Kidney epithelial cell (primary cell): ENCODE measurements at regions not wholly inside any gene's neighbourhood (a gene's known extent, or its start where the extent isn't known, plus 50 kb on each side); places are given as distances from the start of the nearest gene placed in this dataset.
"Not testable (repeated sequence)": the region's sequence is repeated elsewhere in the genome, so short reads cannot be mapped to it uniquely, and the experiment has no call there.

ENCODE experiments used
- DNase-seq: peaks from one replicate; pipeline ENCODE4 v3.0.0-alpha.2; 2010; ENCODE audit warnings: low read depth
- H3K27me3 ChIP-seq: 2 replicates; pipeline ENCODE4 v1.6.0; 2011; ENCODE audit warnings: low read length; ENCODE audit not compliant: control insufficient read depth, insufficient read depth
- H3K36me3 ChIP-seq: 2 replicates; pipeline ENCODE4 v1.5.1; 2011; ENCODE audit warnings: low read length; ENCODE audit not compliant: control insufficient read depth, insufficient read depth
- H3K4me3 ChIP-seq: 2 replicates; pipeline ENCODE4 v1.5.1; 2011; ENCODE audit warnings: low read depth, mild to moderate bottlenecking, control low read depth, low read length
- TF ChIP-seq, protein P1 (sequence below): IDR thresholded peaks from 2 replicates; pipeline ENCODE4 v1.5.1; 2011; ENCODE audit warnings: mild to moderate bottlenecking, moderate library complexity, low read length, control low read depth, inconsistent platforms; ENCODE audit not compliant: insufficient read depth, poor library complexity, severe bottlenecking

DNA sequence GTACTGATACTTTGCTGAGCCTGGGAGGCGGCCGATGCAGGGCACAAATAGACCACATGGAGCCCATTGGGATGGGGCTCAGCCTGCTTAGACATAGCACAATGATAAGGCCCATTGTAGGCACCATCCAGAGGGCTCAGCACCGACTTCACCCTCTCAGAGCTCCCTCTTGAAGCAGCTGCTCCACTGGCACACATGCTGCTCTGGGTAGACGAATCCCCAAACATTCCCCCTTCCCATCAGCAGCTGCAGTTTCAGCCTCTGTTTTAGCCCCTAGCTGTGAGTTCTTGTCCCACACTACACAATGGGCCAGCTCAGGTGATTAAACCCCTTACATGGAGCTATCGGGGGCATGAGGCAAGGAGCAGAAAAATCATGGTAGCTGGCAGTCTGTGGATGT is 174.1 kb downstream of the RGS9 start:
- Histone ChIP-seq H3K4me3 (no peak overlapping the region), H3K27me3 (peaks cover 6% of the 10 kb centered on the region), H3K36me3 (no peaks in the 10 kb centered on the region)
- no peak for DNase-seq
- TF ChIP-seq, protein P1, sequence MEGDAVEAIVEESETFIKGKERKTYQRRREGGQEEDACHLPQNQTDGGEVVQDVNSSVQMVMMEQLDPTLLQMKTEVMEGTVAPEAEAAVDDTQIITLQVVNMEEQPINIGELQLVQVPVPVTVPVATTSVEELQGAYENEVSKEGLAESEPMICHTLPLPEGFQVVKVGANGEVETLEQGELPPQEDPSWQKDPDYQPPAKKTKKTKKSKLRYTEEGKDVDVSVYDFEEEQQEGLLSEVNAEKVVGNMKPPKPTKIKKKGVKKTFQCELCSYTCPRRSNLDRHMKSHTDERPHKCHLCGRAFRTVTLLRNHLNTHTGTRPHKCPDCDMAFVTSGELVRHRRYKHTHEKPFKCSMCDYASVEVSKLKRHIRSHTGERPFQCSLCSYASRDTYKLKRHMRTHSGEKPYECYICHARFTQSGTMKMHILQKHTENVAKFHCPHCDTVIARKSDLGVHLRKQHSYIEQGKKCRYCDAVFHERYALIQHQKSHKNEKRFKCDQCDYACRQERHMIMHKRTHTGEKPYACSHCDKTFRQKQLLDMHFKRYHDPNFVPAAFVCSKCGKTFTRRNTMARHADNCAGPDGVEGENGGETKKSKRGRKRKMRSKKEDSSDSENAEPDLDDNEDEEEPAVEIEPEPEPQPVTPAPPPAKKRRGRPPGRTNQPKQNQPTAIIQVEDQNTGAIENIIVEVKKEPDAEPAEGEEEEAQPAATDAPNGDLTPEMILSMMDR, result no peak

DNA sequence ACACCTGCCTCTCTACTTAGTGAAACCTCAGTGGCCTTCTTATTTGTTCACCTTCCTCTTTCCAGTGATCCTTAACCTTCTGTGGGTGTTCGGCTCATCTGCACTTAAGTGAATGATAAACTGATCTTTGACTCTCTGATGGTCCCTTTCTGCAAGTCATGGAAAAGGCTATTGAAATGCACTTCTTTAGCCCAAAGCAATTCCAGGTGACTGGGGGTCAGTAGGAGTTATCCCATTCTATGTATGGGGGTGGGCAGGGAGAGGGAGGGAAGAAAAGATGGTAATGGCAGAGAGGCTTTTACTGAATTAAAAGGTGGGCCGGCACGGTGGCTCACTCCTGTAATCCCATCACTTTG is 170.8 kb downstream of the RGS9 start:
- Histone ChIP-seq H3K36me3 (no peaks in the 10 kb centered on the region), H3K27me3 (peaks cover 4% of the 10 kb centered on the region), H3K4me3 (no peak overlapping the region)
- no peak for DNase-seq
- TF ChIP-seq, protein P1, result no peak

DNA sequence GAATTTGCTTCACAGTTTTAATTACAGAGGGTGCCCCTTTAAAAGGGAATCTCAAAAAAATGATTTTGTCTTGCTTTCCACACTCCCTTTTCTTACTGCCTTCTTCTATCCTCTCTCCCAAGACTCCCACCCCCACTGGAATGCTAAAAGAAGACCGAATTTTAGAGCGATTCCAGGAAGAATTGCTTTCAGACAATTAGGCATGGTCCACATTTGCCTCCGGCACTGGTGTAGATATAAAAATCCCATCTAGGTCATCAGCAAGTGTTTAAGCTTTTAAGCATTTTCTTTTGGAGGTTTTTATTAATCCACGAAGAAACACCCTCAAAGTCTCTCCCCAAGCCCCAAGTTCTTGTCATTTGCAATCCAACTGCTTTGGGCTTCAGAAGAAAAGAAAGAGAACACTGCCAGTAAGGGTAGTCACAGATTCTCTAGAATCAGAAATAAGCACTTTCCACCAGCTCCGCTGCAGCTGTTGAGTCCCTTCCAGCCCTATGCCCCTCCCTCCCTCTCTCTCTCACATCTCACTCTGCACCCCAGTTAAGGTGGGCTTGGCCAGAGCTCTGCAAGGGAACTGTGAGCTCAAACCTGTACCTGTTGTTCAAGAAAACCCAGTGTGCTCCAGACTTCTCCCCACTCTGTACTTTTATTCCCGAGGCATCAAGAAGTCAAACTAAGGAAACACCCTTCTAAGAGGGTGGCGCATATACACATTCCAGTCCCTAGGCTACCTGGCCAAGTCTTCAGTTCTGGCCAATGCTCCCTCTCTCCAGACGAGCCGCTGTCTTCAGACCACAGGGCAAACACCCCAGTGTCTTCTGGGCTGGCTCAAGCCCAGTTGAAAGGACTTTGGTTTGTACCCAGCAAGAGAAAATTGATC is 170.2 kb downstream of the RGS9 start:
- peaks cover 4% of the 10 kb centered on the region for H3K27me3 ChIP-seq
- no peak for DNase-seq
- TF ChIP-seq, protein P1, result no peak
- H3K36me3 ChIP-seq, result no peaks in the 10 kb centered on the region
- H3K4me3 ChIP-seq, result no peak overlapping the region

DNA sequence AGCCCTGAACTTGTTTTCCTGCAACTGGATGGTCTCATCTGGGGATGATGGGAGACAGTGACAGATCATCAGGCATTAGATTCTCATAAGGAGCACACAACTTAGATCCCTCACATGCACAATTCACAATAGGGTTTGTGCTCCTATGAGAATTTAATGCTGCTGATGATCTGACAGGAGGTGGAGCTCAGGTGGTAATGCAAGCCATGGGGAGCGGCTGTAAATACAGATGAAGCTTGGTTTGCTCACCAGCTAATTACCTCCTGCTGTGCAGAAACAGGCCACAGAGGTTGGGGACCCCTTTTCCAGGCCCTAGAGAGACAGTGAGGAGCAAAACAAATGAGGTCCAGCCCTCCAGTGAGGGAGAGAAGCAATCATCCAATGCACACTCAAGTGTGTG is 168.6 kb downstream of the RGS9 start:
- TF ChIP-seq, protein P1, result no peak
- Histone ChIP-seq H3K27me3 (no peaks in the 10 kb centered on the region), H3K36me3 (no peaks in the 10 kb centered on the region), H3K4me3 (no peak overlapping the region)
- DNase-seq, result no peak

DNA sequence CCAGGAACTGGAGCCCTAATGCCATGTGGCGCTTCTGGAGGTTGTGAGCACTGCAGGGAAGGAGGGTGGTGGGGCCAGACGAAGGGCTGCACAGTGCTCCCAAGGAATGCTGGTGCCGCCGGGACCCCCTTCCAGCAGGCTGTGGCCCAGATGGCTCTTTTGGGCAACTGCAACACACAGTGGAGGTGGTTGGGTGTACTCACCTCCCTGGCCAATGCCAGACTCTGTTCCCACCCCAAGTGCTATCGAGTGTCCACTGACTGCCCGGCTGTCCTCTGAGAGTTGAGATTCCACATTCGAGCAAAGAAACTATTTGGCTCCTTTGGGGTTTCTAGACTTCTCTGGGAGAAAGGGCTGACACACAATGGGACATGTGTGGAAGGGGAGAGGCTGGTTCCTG is 167.9 kb downstream of the RGS9 start:
- no peak overlapping the region for H3K4me3 ChIP-seq
- H3K36me3 ChIP-seq, result no peaks in the 10 kb centered on the region
- H3K27me3 ChIP-seq, result no peaks in the 10 kb centered on the region
- no peak for DNase-seq
- TF ChIP-seq, protein P1, result no peak

DNA sequence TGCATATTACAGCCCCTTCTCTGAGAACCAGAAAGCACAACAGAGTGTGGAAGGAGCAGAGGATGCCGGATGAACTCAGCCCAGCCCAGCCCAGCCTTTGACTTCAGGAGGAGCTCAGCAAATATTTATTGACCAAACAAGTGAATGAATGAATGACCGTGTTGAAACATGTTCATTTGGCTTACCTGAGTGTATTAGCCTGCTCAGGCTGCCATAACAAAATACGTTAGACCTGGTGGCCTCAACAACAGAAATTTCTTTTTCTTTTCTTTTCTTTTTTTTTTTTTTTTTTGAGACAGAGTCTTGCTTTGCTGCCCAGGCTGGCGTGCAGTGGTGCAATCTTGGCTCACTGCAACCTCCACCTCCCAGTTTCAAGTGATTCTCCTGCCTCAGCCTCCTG is 164.7 kb downstream of the RGS9 start:
- H3K4me3 ChIP-seq, H3K27me3 ChIP-seq, H3K36me3 ChIP-seq, DNase-seq: not testable (repeated sequence)
